HG03175 (cell line): ENCODE measurements at regions not wholly inside any gene's neighbourhood (a gene's known extent, or its start where the extent isn't known, plus 50 kb on each side); places are given as distances from the start of the nearest gene placed in this dataset.

ENCODE experiments used
- ATAC-seq: cut with Tn5 transposase; IDR thresholded peaks from one replicate; pipeline ENCODE4 v1.9.1; 2021; ENCODE audit warnings: mild to moderate bottlenecking, moderate library complexity; ENCODE audit not compliant: unreplicated experiment

DNA sequence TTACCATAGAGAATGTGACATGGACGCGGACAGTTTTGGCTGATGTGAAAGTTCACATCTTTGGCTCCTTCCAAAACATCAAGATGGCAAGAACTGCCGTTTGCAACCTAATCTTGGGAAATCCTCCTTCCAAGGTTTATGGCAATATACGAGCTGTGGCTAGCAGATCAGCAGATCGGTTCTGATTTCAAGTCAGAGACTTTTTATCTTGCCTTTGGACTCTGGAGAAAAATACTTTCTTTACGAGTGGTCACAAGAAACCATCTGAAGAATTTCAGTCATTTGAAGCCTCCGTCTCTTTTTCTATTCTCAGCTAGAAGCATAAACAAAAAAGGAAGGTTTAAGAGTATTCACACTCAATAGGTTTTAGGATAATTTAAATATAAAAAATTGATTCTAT, 153.5 kb upstream of the MEIS2 start:
- ATAC-seq, result no peak

DNA sequence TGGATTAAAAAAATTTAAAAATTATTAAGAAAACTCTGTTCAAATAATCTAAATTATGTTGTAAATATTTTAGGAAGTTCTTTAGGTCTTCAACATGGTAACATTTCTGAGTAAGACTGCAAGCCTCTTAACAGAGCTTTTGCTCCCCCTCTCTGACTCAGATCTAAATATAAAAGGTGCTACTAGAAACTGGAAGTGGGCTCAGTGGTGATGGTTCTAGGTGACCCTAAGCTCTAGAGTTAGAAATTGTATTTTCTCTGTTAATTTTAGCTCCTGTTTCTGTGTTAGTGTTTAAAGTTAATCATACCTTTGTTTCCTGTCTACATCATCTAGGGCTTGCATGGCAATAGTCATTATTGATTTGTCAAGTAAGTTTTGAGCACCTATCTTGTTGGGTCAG, 159.9 kb upstream of the MEIS2 start:
- ATAC-seq, result no peak

DNA sequence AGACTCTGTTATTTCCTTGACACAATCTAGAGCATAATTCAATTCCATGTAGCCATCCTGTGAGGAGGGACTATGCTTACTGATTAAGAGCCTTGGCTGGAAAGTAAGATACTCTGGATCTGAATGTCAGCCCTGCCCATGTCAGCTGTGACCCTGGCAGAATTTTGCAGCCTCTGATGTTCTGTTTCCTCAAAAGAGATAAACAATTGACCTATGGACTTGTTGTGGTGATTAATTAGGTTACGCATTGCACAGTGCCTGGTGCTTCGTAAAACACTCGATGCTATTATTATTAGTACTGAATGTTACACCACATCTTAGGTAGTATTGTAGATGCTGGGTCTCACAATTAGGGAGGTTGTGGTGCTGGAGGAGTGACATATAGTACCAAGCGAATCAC, 161.3 kb upstream of the MEIS2 start:
- ATAC-seq, result no peak

DNA sequence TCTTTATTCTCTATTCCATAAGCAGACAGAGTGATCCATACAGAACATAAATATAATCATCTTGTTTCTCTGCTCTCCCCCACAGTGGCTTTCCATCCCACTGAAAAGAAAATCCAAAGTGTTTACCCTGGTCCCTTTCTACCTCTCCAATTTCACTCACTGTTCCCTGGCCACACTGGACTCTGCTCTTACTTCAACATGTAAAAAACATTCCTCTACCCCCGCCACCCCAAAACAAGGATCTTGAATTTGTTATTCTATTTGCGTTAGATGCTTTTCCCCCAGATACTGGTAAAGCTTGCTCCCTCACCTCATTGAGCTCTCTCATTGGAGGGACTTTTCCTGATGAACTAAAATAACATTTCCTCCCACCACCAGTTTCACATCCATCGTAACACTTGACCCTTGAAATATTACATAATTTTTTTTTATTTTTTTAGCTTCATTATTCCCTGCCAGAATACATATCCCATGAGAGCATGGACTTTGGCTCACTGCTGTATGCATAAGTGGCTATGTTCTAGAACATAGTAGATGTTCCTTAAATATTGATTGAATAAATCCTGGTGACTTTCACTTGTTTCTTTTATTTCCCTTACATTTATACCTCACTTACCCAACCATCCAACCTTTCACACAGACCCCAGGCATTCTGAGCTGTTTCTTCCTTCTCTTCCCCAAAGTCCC, 162.7 kb upstream of the MEIS2 start:
- no peak for ATAC-seq

- ATAC-seq, result no peak
These were observed 188.9 kb upstream of the MEIS2 start for GRCh38 chr15:37289109-37289765.

DNA sequence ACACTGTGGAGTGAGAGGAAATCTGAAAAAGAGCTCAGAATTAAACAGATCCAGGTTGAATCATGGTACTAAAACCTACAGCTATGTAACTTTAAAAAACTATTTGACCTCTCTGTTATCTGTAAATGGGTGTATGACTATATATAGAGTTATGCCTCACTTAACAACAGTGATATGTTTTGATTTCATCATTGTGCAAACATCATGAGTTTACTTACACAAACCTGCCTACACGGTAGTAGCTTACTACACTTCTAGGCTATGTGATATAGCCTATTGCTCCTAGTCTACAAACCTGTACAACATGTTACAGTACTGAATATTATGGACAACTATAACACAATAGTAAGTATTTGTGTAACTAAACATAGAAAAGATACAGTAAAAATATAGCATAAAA, 191.6 kb upstream of the MEIS2 start:
- ATAC-seq, result no peak

DNA sequence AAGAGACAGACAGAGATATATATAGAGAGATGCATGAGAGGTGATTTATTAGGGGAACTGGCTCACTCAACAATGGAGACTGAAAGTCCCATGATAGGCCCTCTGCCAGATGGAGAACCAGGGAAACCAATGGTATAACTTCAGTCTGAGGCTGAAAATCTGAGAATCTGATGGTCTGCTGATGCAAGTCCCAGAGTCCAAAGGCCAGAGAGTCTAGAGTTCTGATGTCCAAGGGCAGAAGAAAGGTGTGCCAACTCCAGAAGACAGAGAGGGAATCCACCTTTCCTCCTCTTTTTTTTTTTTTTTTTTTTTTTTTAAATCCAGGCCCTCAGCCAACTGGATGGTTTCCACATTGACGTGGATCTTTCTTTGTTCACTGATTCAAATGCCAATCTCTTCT, 197.9 kb upstream of the MEIS2 start:
- ATAC-seq, result no peak

DNA sequence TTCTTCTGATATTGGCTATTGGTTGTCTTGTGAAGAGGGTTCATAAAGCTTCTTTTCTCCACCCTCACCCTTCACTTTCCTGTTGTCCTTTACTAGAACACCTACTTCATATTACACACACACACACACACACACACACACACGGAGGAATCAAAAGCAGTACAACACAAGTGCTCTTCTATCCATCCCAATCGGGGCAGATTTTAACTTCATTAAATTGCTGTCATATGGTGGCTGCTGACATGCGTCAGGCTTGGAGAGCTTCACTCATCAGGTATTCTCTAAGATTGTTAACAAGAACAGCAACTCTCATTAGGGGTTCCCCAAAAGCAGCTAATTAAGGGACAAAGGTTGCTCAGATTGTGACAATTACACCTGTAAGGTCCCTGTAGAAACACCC, 239.1 kb upstream of the MEIS2 start:
- no peak for ATAC-seq

DNA sequence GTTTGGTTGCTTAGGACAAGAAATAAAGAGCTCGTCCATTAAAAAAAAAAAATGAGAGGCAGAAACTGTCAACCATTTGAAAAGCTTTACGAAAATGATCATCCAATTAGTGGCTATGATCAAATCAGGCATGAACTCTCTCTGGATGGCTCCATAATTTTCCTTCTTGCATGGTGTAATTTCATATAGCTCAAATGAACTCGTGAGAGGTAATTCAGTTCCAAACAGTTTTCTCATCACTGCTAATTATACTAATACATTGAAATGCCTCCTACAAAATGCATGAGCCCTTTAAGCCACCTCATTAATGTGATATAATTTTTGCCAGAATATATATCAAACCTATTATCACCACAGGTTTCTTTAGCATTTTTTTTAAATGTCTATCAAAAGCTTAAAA, 239.5 kb upstream of the MEIS2 start:
- no peak for ATAC-seq

GRCh38 chr15:37340438-37340837, 240.1 kb upstream of the MEIS2 start:
- ATAC-seq, result no peak

DNA sequence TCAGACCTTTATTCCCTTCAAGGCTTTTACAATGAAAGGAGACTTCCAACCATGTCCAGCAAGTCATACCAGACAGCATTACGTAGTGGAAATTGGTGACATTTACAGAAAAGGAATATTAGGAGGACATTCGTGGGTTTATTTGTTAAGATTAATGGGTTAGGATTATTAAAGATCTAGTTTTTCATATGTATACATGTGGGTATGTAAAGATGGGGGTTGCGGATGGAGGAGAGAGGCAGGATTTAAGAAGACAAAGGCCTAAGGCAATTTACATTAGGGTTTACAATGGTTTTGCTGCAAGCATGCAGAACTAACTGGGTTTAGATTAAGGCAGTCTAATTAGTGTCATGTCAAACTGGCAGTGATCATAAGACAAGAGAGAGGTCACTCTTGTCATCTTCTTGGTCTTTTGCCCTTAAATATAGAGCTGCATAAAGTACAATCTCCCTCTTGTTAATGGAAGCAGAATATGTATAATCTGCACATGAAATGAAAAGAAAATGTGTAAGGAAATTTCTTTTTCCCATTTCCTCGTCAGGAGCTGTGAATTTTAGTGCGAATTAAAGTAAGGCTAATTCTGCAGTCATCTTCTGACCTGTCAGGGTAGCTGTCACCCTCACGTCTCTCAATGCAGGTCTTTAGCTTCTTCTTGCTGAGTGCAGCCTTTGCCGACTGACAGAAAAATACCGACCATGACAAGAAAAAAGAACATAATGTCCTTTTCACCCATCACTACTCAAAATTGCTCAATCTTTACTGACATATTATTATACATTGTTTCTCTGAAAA, 258.9 kb upstream of the MEIS2 start:
- ATAC-seq, result no peak

- ATAC-seq, result no peak
These were observed 259.5 kb upstream of the MEIS2 start for GRCh38 chr15:37359893-37360290.

DNA sequence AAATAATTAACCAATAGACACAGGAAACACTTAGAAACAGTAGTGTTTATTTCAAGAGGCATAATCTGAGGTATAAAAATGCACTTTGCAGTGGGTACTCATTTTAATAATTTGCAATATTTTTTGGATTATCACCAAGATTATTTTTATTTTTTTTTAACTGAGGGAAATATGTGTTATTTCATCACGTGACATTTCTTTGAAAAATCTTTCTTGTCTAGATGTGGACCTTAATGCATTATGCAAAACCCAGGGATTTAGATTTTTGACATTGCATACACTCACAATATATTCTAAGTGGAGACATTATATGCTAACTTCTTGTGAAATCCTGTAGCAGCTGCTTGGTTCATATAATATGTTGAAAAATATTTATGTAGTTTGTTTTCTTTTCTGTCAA, 260.4 kb upstream of the MEIS2 start:
- no peak for ATAC-seq

- no peak for ATAC-seq
These were observed 261.3 kb upstream of the MEIS2 start for GRCh38 chr15:37361621-37362020.

GRCh38 chr15:37362414-37362813, 262.1 kb upstream of the MEIS2 start:
- no peak for ATAC-seq

DNA sequence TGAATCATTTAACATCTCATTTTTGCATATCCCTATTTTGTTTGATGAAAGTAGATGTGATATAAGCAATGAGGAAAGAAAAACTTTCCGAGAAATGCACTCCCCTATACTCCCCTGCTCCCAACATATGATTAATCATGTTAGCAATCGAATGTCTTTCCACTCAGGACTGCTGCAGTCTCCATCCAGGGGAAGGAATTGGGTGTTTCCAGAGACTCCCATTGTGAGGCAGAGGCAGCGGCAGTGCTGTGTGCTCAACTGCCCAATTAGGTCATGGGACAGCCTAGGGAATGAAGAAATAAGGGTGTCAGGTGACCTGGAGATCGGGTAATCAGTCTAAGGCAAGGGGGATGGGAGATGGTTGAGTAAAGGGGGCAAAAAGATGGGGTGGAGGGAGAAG, 268.6 kb upstream of the MEIS2 start:
- ATAC-seq, result no peak

DNA sequence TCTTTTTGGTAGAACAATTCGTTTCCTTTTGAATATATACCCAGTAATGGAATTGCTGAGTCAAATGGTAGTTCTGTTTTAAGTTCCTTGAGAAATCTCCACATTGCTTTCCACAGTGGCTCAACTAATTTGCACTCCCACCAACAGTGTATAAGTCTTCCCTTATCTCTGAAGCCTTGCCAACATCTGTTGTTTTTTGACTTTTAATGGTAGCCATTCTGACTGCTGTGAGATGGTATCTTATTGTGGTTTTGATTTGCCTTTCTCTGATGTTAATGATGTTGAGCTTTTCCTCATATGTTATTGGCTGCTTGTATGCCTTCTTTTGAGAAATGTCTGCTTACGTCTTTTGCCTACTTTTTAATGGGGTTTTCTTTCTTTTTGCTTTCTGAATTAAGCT, 270.6 kb upstream of the MEIS2 start:
- no peak for ATAC-seq

DNA sequence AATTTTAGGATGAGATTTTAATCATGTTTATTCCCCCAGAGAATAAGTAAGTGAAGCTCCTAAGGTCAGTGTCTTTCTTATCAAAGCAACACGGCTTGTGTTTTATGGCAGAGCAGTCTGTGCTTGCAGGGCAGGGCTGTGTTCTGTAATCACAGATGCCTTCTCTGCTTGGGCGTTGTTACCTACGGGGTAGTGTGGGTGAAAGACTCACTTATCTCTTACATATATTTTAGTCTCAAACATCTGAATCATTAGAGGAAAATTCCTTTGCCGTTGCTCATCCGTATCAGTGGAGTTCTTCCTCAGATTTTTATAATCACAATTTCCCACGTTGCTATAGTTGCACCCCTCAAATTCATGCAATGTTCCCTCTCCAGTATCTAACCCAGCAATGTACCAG, 271.7 kb upstream of the MEIS2 start:
- ATAC-seq, result no peak

DNA sequence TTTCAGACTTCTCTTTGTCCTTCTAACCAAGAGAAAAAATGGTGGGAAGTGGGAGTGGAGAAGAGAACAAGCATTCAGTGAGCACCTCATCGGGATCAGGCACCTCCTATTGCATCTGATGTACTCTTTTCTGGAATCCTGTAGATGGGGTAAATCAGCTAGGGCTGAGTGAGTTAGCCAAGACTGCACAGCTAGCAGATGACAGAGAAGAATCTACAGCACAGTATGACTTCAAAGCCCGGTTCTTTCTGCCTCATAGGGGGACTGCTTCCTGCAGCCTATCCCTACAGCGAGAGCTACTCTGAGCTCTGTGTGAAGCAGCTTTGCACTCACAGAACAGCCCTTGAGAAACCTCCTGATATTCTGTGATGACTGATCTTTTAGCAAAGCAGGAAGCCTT, 275.2 kb upstream of the MEIS2 start:
- ATAC-seq, result no peak

- no peak for ATAC-seq
These were observed 277.1 kb upstream of the MEIS2 start for GRCh38 chr15:37377428-37377827.

GRCh38 chr15:37394402-37395099, 294.2 kb upstream of the MEIS2 start:
- ATAC-seq, result no peak

GRCh38 chr15:37395100-37395468, 294.7 kb upstream of the MEIS2 start:
- ATAC-seq, result no peak
